ENCODE measurements at regions not wholly inside any gene's neighbourhood (a gene's known extent, or its start where the extent isn't known, plus 50 kb on each side); places are given as distances from the start of the nearest gene placed in this dataset.

DNA sequence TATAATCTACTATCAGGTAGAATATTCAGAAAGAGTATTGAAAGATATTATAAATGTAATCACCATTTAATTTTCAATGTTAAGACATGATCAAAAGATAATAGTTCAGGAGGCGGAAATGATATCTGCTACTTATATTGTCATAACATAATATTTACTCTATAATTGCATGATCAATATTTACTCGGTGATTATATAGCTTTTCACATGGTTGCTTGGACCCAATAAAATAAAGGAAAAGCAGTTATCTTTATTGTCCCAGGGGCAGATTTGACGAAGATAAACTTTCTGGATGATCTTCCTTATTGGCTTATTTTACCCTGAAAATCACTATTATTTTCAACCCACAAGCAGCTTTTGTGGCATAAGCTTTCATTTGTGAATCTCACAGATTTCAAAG lies 350.4 kb downstream of the HACE1 start:
- TF ChIP-seq YY1 (IDR thresholded peaks at IDR 0.05; ENCODE audit: low read depth, low read length) (no peak), EZH2 (IDR thresholded peaks at IDR 0.05; ENCODE audit: borderline replicate concordance, control insufficient read depth, low read depth, low read length) (no peak)
